ENCODE measurements at regions not wholly inside any gene's neighbourhood (a gene's known extent, or its start where the extent isn't known, plus 50 kb on each side); places are given as distances from the start of the nearest gene placed in this dataset.

- TF ChIP-seq CTCF (conservative IDR thresholded peaks at IDR 0.05; ENCODE audit: low read depth in 2 of 2) (no peak), EZH2phosphoT487 (IDR thresholded peaks at IDR 0.05; ENCODE audit: unreplicated experiment) (no peak), EZH2 (IDR thresholded peaks at IDR 0.05; ENCODE audit: low read depth, unreplicated experiment) (no peak), REST (IDR thresholded peaks at IDR 0.05; ENCODE audit: unreplicated experiment) (no peak), ZNF114 (CRISPR knock-in tag; IDR thresholded peaks at IDR 0.05) (no peak), POLR2AphosphoS5 (IDR thresholded peaks at IDR 0.05; ENCODE audit: low read depth) (no peak), ETS1 (IDR thresholded peaks at IDR 0.05) (no peak)
Observed at GRCh38 chr7:155369766-155370165, 72.1 kb downstream of the INSIG1 start.

Measured in GM23338 (cell line).